Endothelial cell of umbilical vein (primary cell): ENCODE measurements at regions not wholly inside any gene's neighbourhood (a gene's known extent, or its start where the extent isn't known, plus 50 kb on each side); places are given as distances from the start of the nearest gene placed in this dataset.

Source experiments
- BruUV-seq: library from RNA; stranded (reverse); fragments of 400-500 nt; replicated peaks from 2 replicates; lab custom pipeline; 2021; lab: Mats Ljungman, UMichigan
- CTCF ChIA-PET: fragments of 300-600, 350-600 bp; sonication (Branson Sonifier 250); formaldehyde crosslinking; loops from one replicate; lab custom pipeline; 2021; ENCODE audit warnings: antibody characterized with exemption, inconsistent platforms; lab: Charles Lee
- POLR2A ChIA-PET: fragments of 300-600, 350-600 bp; sonication (Branson Sonifier 250); formaldehyde crosslinking; loops from one replicate; lab custom pipeline; 2021; ENCODE audit warnings: antibody characterized with exemption, inconsistent platforms; lab: Charles Lee
- DNase-seq: peaks from one replicate; pipeline ENCODE4 v3.0.0-alpha.2; 2011; ENCODE audit warnings: low read depth, low spot score
- FAIRE-seq: peaks from 2 replicates; lab custom pipeline; 2011; peaks lifted over from hg19 to GRCh38; lab: Jason Lieb, UNC
- H2AFZ ChIP-seq: 2 replicates; pipeline ENCODE4 v1.6.0; 2012; ENCODE audit warnings: low read depth, low read length, control low read depth, inconsistent platforms
- H3K27ac ChIP-seq: 2 replicates; pipeline ENCODE4 v1.5.1; 2011; ENCODE audit warnings: low read depth, mild to moderate bottlenecking, control low read depth, low read length, moderate library complexity; ENCODE audit not compliant: insufficient read depth
- H3K27me3 ChIP-seq, 2 experiments: 2 replicates each; pipeline versions ENCODE4 v1.6.0 to v1.6.1; 2011; ENCODE audit warnings: low read length in 2 of 2, mixed read lengths in 1 of 2; ENCODE audit not compliant: control insufficient read depth in 2 of 2, insufficient read depth in 2 of 2
- H3K36me3 ChIP-seq, 2 experiments: 2 replicates in 1 of 2; 3 replicates in 1 of 2; pipeline ENCODE4 v1.5.1; 2011; ENCODE audit warnings: low read length in 2 of 2, mild to moderate bottlenecking in 1 of 2, moderate library complexity in 1 of 2; ENCODE audit not compliant: control insufficient read depth in 2 of 2, insufficient read depth in 2 of 2; ENCODE audit errors: extremely low read depth in 1 of 2
- H3K4me1 ChIP-seq: 3 replicates; pipeline ENCODE4 v1.5.1; 2011; ENCODE audit warnings: mild to moderate bottlenecking, low read length; ENCODE audit not compliant: control insufficient read depth, insufficient read depth; ENCODE audit errors: extremely low read depth
- H3K4me2 ChIP-seq: 2 replicates; pipeline ENCODE4 v1.6.1; 2011; ENCODE audit warnings: low read length, control low read depth, mixed read lengths; ENCODE audit not compliant: insufficient read depth
- H3K4me3 ChIP-seq, 3 experiments: fragments of 200-600 bp in 1 of 3; sonication (generic), shearing (Covaris generic) in 1 of 3; replicated peaks in 1 of 3; 2 replicates each; pipeline ENCODE4 v1.5.1; 2011 to 2016; ENCODE audit warnings: control low read depth in 3 of 3, low read length in 3 of 3, mild to moderate bottlenecking in 2 of 3, inconsistent platforms in 1 of 3, low read depth in 1 of 3, moderate library complexity in 1 of 3; ENCODE audit not compliant: insufficient read depth in 1 of 3
- H3K79me2 ChIP-seq: 2 replicates; pipeline ENCODE4 v1.6.0; 2012; ENCODE audit warnings: low read length, inconsistent platforms; ENCODE audit not compliant: control insufficient read depth, insufficient read depth
- H3K9ac ChIP-seq: replicated peaks from 2 replicates; pipeline ENCODE3; 2011; ENCODE audit warnings: low read length, control low read depth; ENCODE audit not compliant: insufficient read depth; ENCODE audit errors: extremely low read depth
- H3K9me1 ChIP-seq: replicated peaks from 3 replicates; pipeline ENCODE4 v1.6.0; 2011; ENCODE audit warnings: mild to moderate bottlenecking, low read length; ENCODE audit not compliant: control insufficient read depth, insufficient read depth; ENCODE audit errors: extremely low read depth
- H3K9me3 ChIP-seq: replicated peaks from 2 replicates; pipeline ENCODE4 v1.5.1; 2012; ENCODE audit warnings: low read length, inconsistent platforms; ENCODE audit not compliant: control insufficient read depth, insufficient read depth
- H4K20me1 ChIP-seq: replicated peaks from 2 replicates; pipeline ENCODE3; 2011; ENCODE audit warnings: mild to moderate bottlenecking, low read length; ENCODE audit not compliant: control insufficient read depth, insufficient read depth; ENCODE audit errors: extremely low read depth
- EZH2 ChIP-seq: IDR thresholded peaks from 2 replicates; pipeline ENCODE4 v1.6.1; 2012; ENCODE audit warnings: borderline replicate concordance, low read depth, mild to moderate bottlenecking, moderate library complexity, low read length, inconsistent platforms; ENCODE audit not compliant: severe bottlenecking
- FOS ChIP-seq: IDR thresholded peaks from 2 replicates; pipeline ENCODE4 v1.6.1; 2011; ENCODE audit warnings: mild to moderate bottlenecking, low read length, moderate library complexity, borderline replicate concordance; ENCODE audit not compliant: insufficient read depth
- GATA2 ChIP-seq: IDR thresholded peaks from 2 replicates; pipeline ENCODE4 v1.7.0; 2011; ENCODE audit warnings: low read depth, mild to moderate bottlenecking, moderate library complexity, mixed read lengths, low read length; ENCODE audit not compliant: insufficient read length, insufficient read depth
- JUN ChIP-seq: IDR thresholded peaks from 2 replicates; pipeline ENCODE4 v1.6.1; 2011; ENCODE audit warnings: borderline replicate concordance, low read depth; ENCODE audit not compliant: insufficient read length, insufficient read depth
- MAX ChIP-seq: IDR thresholded peaks from 2 replicates; pipeline ENCODE4 v1.6.1; 2011; ENCODE audit not compliant: insufficient read depth, insufficient read length
- MYC ChIP-seq: IDR thresholded peaks from one replicate; pipeline ENCODE4 v1.6.1; 2011; ENCODE audit warnings: mild to moderate bottlenecking, low read depth, low read length
- POLR2A ChIP-seq: IDR thresholded peaks from 2 replicates; pipeline ENCODE4 v1.6.1; 2012; ENCODE audit warnings: low read depth, mild to moderate bottlenecking, control low read depth, low read length
- POLR2AphosphoS5 ChIP-seq: IDR thresholded peaks from 2 replicates; pipeline ENCODE4 v1.6.1; 2012; ENCODE audit warnings: low read depth, mild to moderate bottlenecking, control low read depth, low read length, moderate library complexity; ENCODE audit not compliant: insufficient read depth
- dilution Hi-C: fragments of 300-500 bp; cut with MboI; formaldehyde crosslinking; loops from one replicate; pipeline ENCODE4 v1.15.0; 2019; ENCODE audit warnings: low sequenced_read_pairs; ENCODE audit not compliant: extremely low pct_ligation_motif_present
- intact Hi-C: fragments of 100-400 bp; cut with micrococcal nuclease; formaldehyde crosslinking; loops from one replicate; pipeline ENCODE4 v1.10.0; 2022
- TF ChIP-seq, protein P1 (sequence below), 2 donors: IDR thresholded peaks; 1 replicate in 1 of 2; 2 replicates in 1 of 2; pipeline ENCODE4 v1.5.1; 2011; ENCODE audit warnings: low read length in 2 of 2, mild to moderate bottlenecking in 2 of 2, moderate library complexity in 2 of 2, control low read depth in 1 of 2, inconsistent platforms in 1 of 2, low read depth in 1 of 2; ENCODE audit not compliant: insufficient read depth in 1 of 2; ENCODE audit errors: extremely low read depth in 1 of 2

DNA sequence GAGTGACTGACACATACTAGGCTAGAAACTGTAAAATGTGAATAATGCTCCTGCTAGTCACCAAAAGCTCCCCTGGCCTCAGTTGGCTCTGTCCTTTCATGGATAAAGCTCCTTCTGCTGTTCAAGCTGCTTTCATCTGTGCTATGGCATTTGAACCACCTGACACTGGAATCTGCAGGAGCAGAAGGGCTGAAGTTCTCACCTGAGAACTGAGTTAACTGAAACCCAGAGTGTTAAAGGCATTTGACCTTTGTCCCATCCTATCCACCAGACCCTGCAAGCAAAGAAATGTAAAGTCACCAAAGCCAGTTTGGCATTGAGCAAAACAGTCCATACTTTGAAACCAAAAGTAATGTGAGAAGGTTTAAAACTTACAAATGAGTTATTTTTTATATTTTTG lies 77.7 kb downstream of the BMP2 start:
- Histone ChIP-seq H4K20me1 (no peaks in the 10 kb centered on the region), H3K79me2 (no peaks in the 10 kb centered on the region), H3K4me1 (no peaks in the 10 kb centered on the region), H3K9me3 (no peaks in the 10 kb centered on the region), H3K27me3 (peaks cover 0 to 7% of the 10 kb centered on the region in 2 experiments), H3K4me3 (no peak overlapping the region), H3K9ac (no peak overlapping the region), H3K4me2 (no peak overlapping the region), H3K36me3 (no peaks in the 10 kb centered on the region), H3K9me1 (no peaks in the 10 kb centered on the region), H3K27ac (no peak overlapping the region), H2AFZ (no peak overlapping the region)
- ChIA-PET POLR2A (no interaction called here), CTCF (no interaction called here)
- intact Hi-C loops, result no loop called here
- TF ChIP-seq FOS (no peak), MYC (no peak), GATA2 (no peak), MAX (no peak), POLR2A (no peak), POLR2AphosphoS5 (no peak), JUN (no peak), EZH2 (no peak)
- TF ChIP-seq, protein P1, sequence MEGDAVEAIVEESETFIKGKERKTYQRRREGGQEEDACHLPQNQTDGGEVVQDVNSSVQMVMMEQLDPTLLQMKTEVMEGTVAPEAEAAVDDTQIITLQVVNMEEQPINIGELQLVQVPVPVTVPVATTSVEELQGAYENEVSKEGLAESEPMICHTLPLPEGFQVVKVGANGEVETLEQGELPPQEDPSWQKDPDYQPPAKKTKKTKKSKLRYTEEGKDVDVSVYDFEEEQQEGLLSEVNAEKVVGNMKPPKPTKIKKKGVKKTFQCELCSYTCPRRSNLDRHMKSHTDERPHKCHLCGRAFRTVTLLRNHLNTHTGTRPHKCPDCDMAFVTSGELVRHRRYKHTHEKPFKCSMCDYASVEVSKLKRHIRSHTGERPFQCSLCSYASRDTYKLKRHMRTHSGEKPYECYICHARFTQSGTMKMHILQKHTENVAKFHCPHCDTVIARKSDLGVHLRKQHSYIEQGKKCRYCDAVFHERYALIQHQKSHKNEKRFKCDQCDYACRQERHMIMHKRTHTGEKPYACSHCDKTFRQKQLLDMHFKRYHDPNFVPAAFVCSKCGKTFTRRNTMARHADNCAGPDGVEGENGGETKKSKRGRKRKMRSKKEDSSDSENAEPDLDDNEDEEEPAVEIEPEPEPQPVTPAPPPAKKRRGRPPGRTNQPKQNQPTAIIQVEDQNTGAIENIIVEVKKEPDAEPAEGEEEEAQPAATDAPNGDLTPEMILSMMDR (IDR thresholded peaks at IDR 0.05; ENCODE audit: extremely low read depth in 1 of 2, insufficient read depth in 1 of 2, low read depth in 1 of 2, low read length in 2 of 2), result no peak
- no TSS peak for BruUV-seq
- FAIRE-seq (no peak), DNase-seq (no peak)
- dilution Hi-C loops, result no loop called here
